Peyer's patch (tissue), 4 donors: ENCODE measurements at regions not wholly inside any gene's neighbourhood (a gene's known extent, or its start where the extent isn't known, plus 50 kb on each side); places are given as distances from the start of the nearest gene placed in this dataset.

Experiments used
- CTCF ChIP-seq, 6 experiments: fragments of 450-650 bp in 4 of 6; fragments of 200-600 bp in 2 of 6; sonication (generic) in 1 of 6; IDR thresholded peaks; one replicate each; pipeline ENCODE4 v1.5.1; 2017 to 2019; ENCODE audit warnings: antibody characterized with exemption in 6 of 6, mild to moderate bottlenecking in 3 of 6, moderate library complexity in 1 of 6
- POLR2A ChIP-seq, 2 donors: fragments of 450-650 bp; IDR thresholded peaks; one replicate each; pipeline ENCODE4 v1.5.1; 2017; ENCODE audit warnings: antibody characterized with exemption in 2 of 2, mild to moderate bottlenecking in 2 of 2, moderate library complexity in 2 of 2

- TF ChIP-seq CTCF (IDR thresholded peaks at IDR 0.05): no peak
- TF ChIP-seq POLR2A (IDR thresholded peaks at IDR 0.05): no peak
Measured at GRCh38 chr12:22919883-22920282, 294.9 kb downstream of the ETNK1 start.
